ENCODE measurements at regions not wholly inside any gene's neighbourhood (a gene's known extent, or its start where the extent isn't known, plus 50 kb on each side); places are given as distances from the start of the nearest gene placed in this dataset.

DNA sequence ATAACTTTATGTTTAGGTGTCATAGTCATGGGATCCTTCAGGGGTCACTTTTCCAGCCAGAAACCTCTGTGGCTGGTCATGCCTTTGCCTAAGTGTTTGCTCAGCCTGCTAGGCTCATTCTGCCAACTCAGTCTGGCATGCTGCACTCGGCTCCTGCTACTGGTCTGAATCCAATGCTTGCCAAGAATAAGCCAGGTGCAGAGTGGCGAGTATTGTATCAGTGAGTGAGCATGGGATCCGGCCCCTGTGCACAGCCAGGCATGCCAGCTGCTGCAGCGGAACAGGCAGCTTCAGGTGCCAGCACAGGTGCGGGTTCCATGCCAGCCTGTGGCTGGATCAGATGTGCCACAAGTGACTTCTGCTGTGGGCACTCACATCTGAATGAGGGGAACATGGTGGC is 1269.3 kb upstream of the CNTN5 start:
- TF ChIP-seq, protein P1, sequence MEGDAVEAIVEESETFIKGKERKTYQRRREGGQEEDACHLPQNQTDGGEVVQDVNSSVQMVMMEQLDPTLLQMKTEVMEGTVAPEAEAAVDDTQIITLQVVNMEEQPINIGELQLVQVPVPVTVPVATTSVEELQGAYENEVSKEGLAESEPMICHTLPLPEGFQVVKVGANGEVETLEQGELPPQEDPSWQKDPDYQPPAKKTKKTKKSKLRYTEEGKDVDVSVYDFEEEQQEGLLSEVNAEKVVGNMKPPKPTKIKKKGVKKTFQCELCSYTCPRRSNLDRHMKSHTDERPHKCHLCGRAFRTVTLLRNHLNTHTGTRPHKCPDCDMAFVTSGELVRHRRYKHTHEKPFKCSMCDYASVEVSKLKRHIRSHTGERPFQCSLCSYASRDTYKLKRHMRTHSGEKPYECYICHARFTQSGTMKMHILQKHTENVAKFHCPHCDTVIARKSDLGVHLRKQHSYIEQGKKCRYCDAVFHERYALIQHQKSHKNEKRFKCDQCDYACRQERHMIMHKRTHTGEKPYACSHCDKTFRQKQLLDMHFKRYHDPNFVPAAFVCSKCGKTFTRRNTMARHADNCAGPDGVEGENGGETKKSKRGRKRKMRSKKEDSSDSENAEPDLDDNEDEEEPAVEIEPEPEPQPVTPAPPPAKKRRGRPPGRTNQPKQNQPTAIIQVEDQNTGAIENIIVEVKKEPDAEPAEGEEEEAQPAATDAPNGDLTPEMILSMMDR (IDR thresholded peaks at IDR 0.05; ENCODE audit: low read depth, low read length, missing input control) = no peak
- TF ChIP-seq YY1 (IDR thresholded peaks at IDR 0.05) = no peak
- no peak for TF ChIP-seq JUND (IDR thresholded peaks at IDR 0.05)
- TF ChIP-seq, protein P2, sequence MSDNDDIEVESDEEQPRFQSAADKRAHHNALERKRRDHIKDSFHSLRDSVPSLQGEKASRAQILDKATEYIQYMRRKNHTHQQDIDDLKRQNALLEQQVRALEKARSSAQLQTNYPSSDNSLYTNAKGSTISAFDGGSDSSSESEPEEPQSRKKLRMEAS (IDR thresholded peaks at IDR 0.05) = no peak
- no peak for TF ChIP-seq TAF1 (conservative IDR thresholded peaks at IDR 0.05)
- TF ChIP-seq, protein P3, sequence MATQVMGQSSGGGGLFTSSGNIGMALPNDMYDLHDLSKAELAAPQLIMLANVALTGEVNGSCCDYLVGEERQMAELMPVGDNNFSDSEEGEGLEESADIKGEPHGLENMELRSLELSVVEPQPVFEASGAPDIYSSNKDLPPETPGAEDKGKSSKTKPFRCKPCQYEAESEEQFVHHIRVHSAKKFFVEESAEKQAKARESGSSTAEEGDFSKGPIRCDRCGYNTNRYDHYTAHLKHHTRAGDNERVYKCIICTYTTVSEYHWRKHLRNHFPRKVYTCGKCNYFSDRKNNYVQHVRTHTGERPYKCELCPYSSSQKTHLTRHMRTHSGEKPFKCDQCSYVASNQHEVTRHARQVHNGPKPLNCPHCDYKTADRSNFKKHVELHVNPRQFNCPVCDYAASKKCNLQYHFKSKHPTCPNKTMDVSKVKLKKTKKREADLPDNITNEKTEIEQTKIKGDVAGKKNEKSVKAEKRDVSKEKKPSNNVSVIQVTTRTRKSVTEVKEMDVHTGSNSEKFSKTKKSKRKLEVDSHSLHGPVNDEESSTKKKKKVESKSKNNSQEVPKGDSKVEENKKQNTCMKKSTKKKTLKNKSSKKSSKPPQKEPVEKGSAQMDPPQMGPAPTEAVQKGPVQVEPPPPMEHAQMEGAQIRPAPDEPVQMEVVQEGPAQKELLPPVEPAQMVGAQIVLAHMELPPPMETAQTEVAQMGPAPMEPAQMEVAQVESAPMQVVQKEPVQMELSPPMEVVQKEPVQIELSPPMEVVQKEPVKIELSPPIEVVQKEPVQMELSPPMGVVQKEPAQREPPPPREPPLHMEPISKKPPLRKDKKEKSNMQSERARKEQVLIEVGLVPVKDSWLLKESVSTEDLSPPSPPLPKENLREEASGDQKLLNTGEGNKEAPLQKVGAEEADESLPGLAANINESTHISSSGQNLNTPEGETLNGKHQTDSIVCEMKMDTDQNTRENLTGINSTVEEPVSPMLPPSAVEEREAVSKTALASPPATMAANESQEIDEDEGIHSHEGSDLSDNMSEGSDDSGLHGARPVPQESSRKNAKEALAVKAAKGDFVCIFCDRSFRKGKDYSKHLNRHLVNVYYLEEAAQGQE (IDR thresholded peaks at IDR 0.05) = no peak
- TF ChIP-seq HNF4G (IDR thresholded peaks at IDR 0.05) = no peak
- no peak for TF ChIP-seq GABPA (IDR thresholded peaks at IDR 0.05 in 1 of 2, conservative IDR thresholded peaks at IDR 0.05 in 1 of 2)
- TF ChIP-seq RAD21 (IDR thresholded peaks at IDR 0.05) = no peak
- no peak for TF ChIP-seq NR2F2 (IDR thresholded peaks at IDR 0.05)
- no peak for TF ChIP-seq EGR1 (IDR thresholded peaks at IDR 0.05; ENCODE audit: low read depth in 2 of 2)
- TF ChIP-seq SP1 (IDR thresholded peaks at IDR 0.05) = no peak
- TF ChIP-seq, protein P4, sequence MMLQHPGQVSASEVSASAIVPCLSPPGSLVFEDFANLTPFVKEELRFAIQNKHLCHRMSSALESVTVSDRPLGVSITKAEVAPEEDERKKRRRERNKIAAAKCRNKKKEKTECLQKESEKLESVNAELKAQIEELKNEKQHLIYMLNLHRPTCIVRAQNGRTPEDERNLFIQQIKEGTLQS (IDR thresholded peaks at IDR 0.05) = no peak
